ENCODE measurements at regions not wholly inside any gene's neighbourhood (a gene's known extent, or its start where the extent isn't known, plus 50 kb on each side); places are given as distances from the start of the nearest gene placed in this dataset.

- TF ChIP-seq CTCF (IDR thresholded peaks at IDR 0.05) (no peak), POLR2A (IDR thresholded peaks at IDR 0.05) (no peak)
Measured at GRCh38 chr5:56683281-56683680, 132.1 kb upstream of the MAP3K1 start.

Data from right lobe of liver (tissue), 4 donors.